Gastroesophageal sphincter (tissue), 4 donors: ENCODE measurements at regions not wholly inside any gene's neighbourhood (a gene's known extent, or its start where the extent isn't known, plus 50 kb on each side); places are given as distances from the start of the nearest gene placed in this dataset.

ENCODE experiments used
- ATAC-seq: fragments of 150-250 bp; one replicate; pipeline ENCODE4 v1.9.1; 2016; ENCODE audit warnings: mild to moderate bottlenecking, moderate library complexity
- H3K27ac ChIP-seq, 4 donors: fragments of 200-600 bp; sonication (generic) in 3 of 4; 1 replicate in 3 of 4; 2 replicates in 1 of 4; pipeline ENCODE4 v1.5.1; 2016 to 2019
- H3K27me3 ChIP-seq: fragments of 200-600 bp; sonication (generic); one replicate; pipeline ENCODE4 v1.5.1; 2019
- H3K36me3 ChIP-seq, 2 donors: fragments of 200-600 bp; sonication (generic); one replicate each; pipeline ENCODE4 v1.5.1; 2019; ENCODE audit warnings: control low read depth in 1 of 2
- H3K4me1 ChIP-seq, 3 donors: fragments of 200-600 bp; sonication (generic); 1 replicate in 2 of 3; 2 replicates in 1 of 3; pipeline ENCODE4 v1.5.1; 2016 to 2019; ENCODE audit warnings: control low read depth in 2 of 3
- H3K4me3 ChIP-seq, 2 donors: fragments of 200-600 bp; sonication (generic); one replicate each; pipeline ENCODE4 v1.5.1; 2019; ENCODE audit warnings: mild to moderate bottlenecking in 1 of 2, moderate library complexity in 1 of 2
- H3K9me3 ChIP-seq, 3 donors: fragments of 200-600 bp; sonication (generic); one replicate each; pipeline ENCODE4 v1.5.1; 2017 to 2019; ENCODE audit warnings: control low read depth in 2 of 3
- CTCF ChIP-seq, 4 experiments: fragments of 200-600 bp in 2 of 4; fragments of 450-650 bp in 2 of 4; sonication (generic) in 1 of 4; IDR thresholded peaks; one replicate each; pipeline ENCODE4 v1.5.1; 2017 to 2019; ENCODE audit warnings: antibody characterized with exemption in 4 of 4, mild to moderate bottlenecking in 2 of 4, moderate library complexity in 2 of 4
- EP300 ChIP-seq: sonication (generic); formaldehyde crosslinking; IDR thresholded peaks from one replicate; pipeline ENCODE4 v1.6.1; 2017; ENCODE audit warnings: antibody characterized with exemption, mild to moderate bottlenecking
- POLR2A ChIP-seq, 2 donors: fragments of 450-650 bp; IDR thresholded peaks; one replicate each; pipeline ENCODE4 v1.6.1; 2017; ENCODE audit warnings: antibody characterized with exemption in 2 of 2, mild to moderate bottlenecking in 2 of 2, moderate library complexity in 1 of 2
- POLR2AphosphoS5 ChIP-seq: sonication (generic); formaldehyde crosslinking; IDR thresholded peaks from one replicate; pipeline ENCODE4 v1.6.1; 2017; ENCODE audit warnings: antibody characterized with exemption
- WGBS, 2 donors: methylation state at CpG; one replicate each; pipeline ENCODE4 v1.1.5; 2018; ENCODE audit warnings: low coverage in 1 of 2; 5-methylcytosine and 5-hydroxymethylcytosine counted together

- TF ChIP-seq POLR2A (IDR thresholded peaks at IDR 0.05) (no peak), EP300 (no peak), POLR2AphosphoS5 (no peak), CTCF (IDR thresholded peaks at IDR 0.05) (no peak)
- ATAC-seq: no peak
- H3K27ac ChIP-seq: no peak overlapping the region
- no peaks in the 10 kb centered on the region for H3K27me3 ChIP-seq
- no peak overlapping the region for H3K4me3 ChIP-seq
- 73% methylated on average over 1 of the region's 1 CpG; no CpG with 5 or more reads in 1 of the 2 donors for WGBS, 2 donors
- no peaks in the 10 kb centered on the region for H3K36me3 ChIP-seq
- H3K4me1 ChIP-seq: no peaks in the 10 kb centered on the region
- no peaks in the 10 kb centered on the region for H3K9me3 ChIP-seq
Observed at GRCh38 chr2:5379811-5380210, 312.4 kb upstream of the SOX11 start.

- WGBS, 2 donors: 88 to 93% methylated on average over 2 to 3 of the region's 3 CpGs
- ATAC-seq: no peak
Observed at GRCh38 chr2:5385596-5385995, 306.6 kb upstream of the SOX11 start.

GRCh38 chr2:5387406-5387805 lies 304.8 kb upstream of the SOX11 start:
- Histone ChIP-seq H3K27me3 (no peaks in the 10 kb centered on the region), H3K4me1 (no peaks in the 10 kb centered on the region), H3K4me3 (no peak overlapping the region), H3K27ac (no peak overlapping the region), H3K36me3 (no peaks in the 10 kb centered on the region), H3K9me3 (no peaks in the 10 kb centered on the region)
- 46 to 60% methylated on average over 2 of the region's 2 CpGs for WGBS, 2 donors
- TF ChIP-seq CTCF (IDR thresholded peaks at IDR 0.05) (no peak), POLR2AphosphoS5 (no peak)
- no peak for ATAC-seq

More at GRCh38 chr2:5385596-5385995, 306.6 kb upstream of the SOX11 start:
- TF ChIP-seq CTCF (IDR thresholded peaks at IDR 0.05) (no peak), EP300 (no peak), POLR2A (IDR thresholded peaks at IDR 0.05) (no peak), POLR2AphosphoS5 (no peak)
- no peaks in the 10 kb centered on the region for H3K36me3 ChIP-seq
- H3K27ac ChIP-seq: no peak overlapping the region
- H3K4me1 ChIP-seq: no peaks in the 10 kb centered on the region
- no peaks in the 10 kb centered on the region for H3K9me3 ChIP-seq
- H3K27me3 ChIP-seq: no peaks in the 10 kb centered on the region
- no peak overlapping the region for H3K4me3 ChIP-seq

- H3K36me3 ChIP-seq: no peaks in the 10 kb centered on the region
- H3K27ac ChIP-seq: no peak overlapping the region
- no peaks in the 10 kb centered on the region for H3K4me1 ChIP-seq
- WGBS, 2 donors: 76 to 89% methylated on average over 4 to 5 of the region's 5 CpGs
- no peak for ATAC-seq
- no peaks in the 10 kb centered on the region for H3K9me3 ChIP-seq
- TF ChIP-seq POLR2A (IDR thresholded peaks at IDR 0.05): no peak
- TF ChIP-seq CTCF (IDR thresholded peaks at IDR 0.05): no peak
- no peak for TF ChIP-seq EP300
- TF ChIP-seq POLR2AphosphoS5: no peak
- no peak overlapping the region for H3K4me3 ChIP-seq
- H3K27me3 ChIP-seq: no peaks in the 10 kb centered on the region
Observed at GRCh38 chr2:5389740-5390139, 302.4 kb upstream of the SOX11 start.

GRCh38 chr2:5391362-5391761 lies 300.8 kb upstream of the SOX11 start:
- no peaks in the 10 kb centered on the region for H3K4me1 ChIP-seq
- no peaks in the 10 kb centered on the region for H3K36me3 ChIP-seq
- no peak for ATAC-seq
- no peak for TF ChIP-seq POLR2AphosphoS5
- no peak for TF ChIP-seq EP300
- no peak for TF ChIP-seq CTCF (IDR thresholded peaks at IDR 0.05)
- H3K4me3 ChIP-seq: no peak overlapping the region
- H3K9me3 ChIP-seq: no peaks in the 10 kb centered on the region
- no peaks in the 10 kb centered on the region for H3K27me3 ChIP-seq
- H3K27ac ChIP-seq: no peak overlapping the region
- WGBS, 2 donors: 19 to 31% methylated on average over 5 of the region's 5 CpGs
